PC-3 (cell line): ENCODE measurements at regions not wholly inside any gene's neighbourhood (a gene's known extent, or its start where the extent isn't known, plus 50 kb on each side); places are given as distances from the start of the nearest gene placed in this dataset.

Experiments
- CTCF ChIP-seq: fragments of 300-600 bp; sonication (generic); conservative IDR thresholded peaks from 2 replicates; pipeline ENCODE4 v1.5.1; 2017; ENCODE audit warnings: antibody characterized with exemption, low read depth, mild to moderate bottlenecking, low read length
- EZH2 ChIP-seq: fragments of 300-600 bp; sonication (generic); IDR thresholded peaks from one replicate; pipeline ENCODE4 v1.6.1; 2017; ENCODE audit warnings: antibody characterized with exemption, mild to moderate bottlenecking, low read length; ENCODE audit not compliant: unreplicated experiment
- EZH2phosphoT487 ChIP-seq: fragments of 300-600 bp; sonication (generic); IDR thresholded peaks from 2 replicates; pipeline ENCODE4 v1.6.1; 2018; ENCODE audit warnings: mild to moderate bottlenecking, antibody characterized with exemption, low read length, borderline replicate concordance

- TF ChIP-seq EZH2phosphoT487 (no peak), CTCF (no peak), EZH2 (no peak)
Observed at GRCh38 chr5:8600843-8601242, 731.9 kb downstream of the MTRR start.
